Panc1 (cell line): ENCODE measurements at regions not wholly inside any gene's neighbourhood (a gene's known extent, or its start where the extent isn't known, plus 50 kb on each side); places are given as distances from the start of the nearest gene placed in this dataset.

Experiments
- ATAC-seq: fragments of 200-7000 bp; cut with Tn5 transposase; 2 replicates; pipeline ENCODE4 v1.9.1; 2020; ENCODE audit warnings: mild to moderate bottlenecking, moderate library complexity
- BruUV-seq: library from RNA; stranded (reverse); fragments of 400-500 nt; replicated peaks from 2 replicates; lab custom pipeline; 2021; lab: Mats Ljungman, UMichigan
- CTCF ChIA-PET: fragments of 300-600 bp; sonication (Branson Sonifier 250); formaldehyde crosslinking; loops from one replicate; lab custom pipeline; 2022; ENCODE audit warnings: antibody characterized with exemption; lab: Charles Lee
- POLR2A ChIA-PET: fragments of 300-600 bp; sonication (Branson Sonifier 250); formaldehyde crosslinking; loops from one replicate; lab custom pipeline; 2022; ENCODE audit warnings: antibody characterized with exemption; lab: Charles Lee
- DNase-seq: peaks from one replicate; pipeline ENCODE4 v3.0.0-alpha.2; 2010; ENCODE audit warnings: low read depth, low spot score
- H3K27ac ChIP-seq: 2 replicates; pipeline ENCODE4 v1.5.1; 2011; ENCODE audit warnings: mild to moderate bottlenecking, low read length, inconsistent platforms
- H3K27me3 ChIP-seq: fragments of 200-500 bp; sonication (Bioruptor generic); 2 replicates; pipeline ENCODE4 v1.6.0; 2014; ENCODE audit warnings: low read length, inconsistent platforms; ENCODE audit not compliant: control insufficient read depth, insufficient read depth
- H3K36me3 ChIP-seq: fragments of 200-500 bp; sonication (Bioruptor generic); 2 replicates; pipeline ENCODE4 v1.5.1; 2014; ENCODE audit warnings: inconsistent platforms, mild to moderate bottlenecking, low read length, moderate library complexity; ENCODE audit not compliant: control insufficient read depth, insufficient read depth
- H3K4me1 ChIP-seq: 2 replicates; pipeline ENCODE4 v1.5.1; 2011; ENCODE audit warnings: inconsistent platforms, mild to moderate bottlenecking, low read length, moderate library complexity; ENCODE audit not compliant: control insufficient read depth, insufficient read depth
- H3K4me3 ChIP-seq, 2 experiments: 2 replicates each; pipeline ENCODE4 v1.5.1; 2011 to 2012; ENCODE audit warnings: low read depth in 2 of 2, low read length in 2 of 2, mild to moderate bottlenecking in 2 of 2, inconsistent platforms in 1 of 2, moderate library complexity in 1 of 2
- H3K9me3 ChIP-seq: fragments of 200-500 bp; sonication (Bioruptor generic); 2 replicates; pipeline ENCODE4 v1.5.1; 2014; ENCODE audit warnings: low read depth, mild to moderate bottlenecking, inconsistent platforms, low read length, moderate library complexity; ENCODE audit not compliant: control insufficient read depth, insufficient read depth
- POLR2AphosphoS5 ChIP-seq: IDR thresholded peaks from 2 replicates; pipeline ENCODE4 v1.6.1; 2012; ENCODE audit warnings: mild to moderate bottlenecking, low read depth, low read length, moderate library complexity
- SIN3A ChIP-seq: IDR thresholded peaks from 2 replicates; pipeline ENCODE4 v1.6.1; 2012; ENCODE audit warnings: low read depth, mild to moderate bottlenecking, low read length, moderate library complexity, borderline replicate concordance; ENCODE audit not compliant: insufficient read depth
- TCF7L2 ChIP-seq: IDR thresholded peaks from 2 replicates; pipeline ENCODE4 v1.6.1; 2011; ENCODE audit warnings: mild to moderate bottlenecking, low read depth, low read length, inconsistent platforms
- in situ Hi-C: cut with HindIII; loops from 2 replicates; pipeline ENCODE4 v1.10.0; 2016; ENCODE audit warnings: low sequenced_read_pairs, low pct_unique_long_range_greater_than_20kb
- intact Hi-C: fragments of 100-400 bp; cut with micrococcal nuclease; formaldehyde crosslinking; loops from one replicate; pipeline ENCODE4 v1.10.0; 2022; ENCODE audit not compliant: unreplicated experiment
- TF ChIP-seq, protein P1 (sequence below): fragments of 450-650 bp; IDR thresholded peaks from 2 replicates; pipeline ENCODE4 v1.5.1; 2017; ENCODE audit warnings: mild to moderate bottlenecking
- TF ChIP-seq, protein P2 (sequence below), 2 experiments: IDR thresholded peaks; 2 replicates each; pipeline ENCODE4 v1.6.1; 2011 to 2012; ENCODE audit warnings: low read depth in 2 of 2, control low read depth in 1 of 2, low read length in 1 of 2, mild to moderate bottlenecking in 1 of 2, moderate library complexity in 1 of 2; ENCODE audit not compliant: insufficient read depth in 1 of 2

GRCh38 chr10:124294811-124295770 is 123.6 kb downstream of the OAT start:
- POLR2A ChIA-PET: no interaction called here
- Histone ChIP-seq H3K27me3 (no peaks in the 10 kb centered on the region), H3K4me1 (no peaks in the 10 kb centered on the region), H3K36me3 (no peaks in the 10 kb centered on the region), H3K27ac (no peak overlapping the region), H3K4me3 (no peak overlapping the region), H3K9me3 (no peaks in the 10 kb centered on the region)
- TF ChIP-seq, protein P1, sequence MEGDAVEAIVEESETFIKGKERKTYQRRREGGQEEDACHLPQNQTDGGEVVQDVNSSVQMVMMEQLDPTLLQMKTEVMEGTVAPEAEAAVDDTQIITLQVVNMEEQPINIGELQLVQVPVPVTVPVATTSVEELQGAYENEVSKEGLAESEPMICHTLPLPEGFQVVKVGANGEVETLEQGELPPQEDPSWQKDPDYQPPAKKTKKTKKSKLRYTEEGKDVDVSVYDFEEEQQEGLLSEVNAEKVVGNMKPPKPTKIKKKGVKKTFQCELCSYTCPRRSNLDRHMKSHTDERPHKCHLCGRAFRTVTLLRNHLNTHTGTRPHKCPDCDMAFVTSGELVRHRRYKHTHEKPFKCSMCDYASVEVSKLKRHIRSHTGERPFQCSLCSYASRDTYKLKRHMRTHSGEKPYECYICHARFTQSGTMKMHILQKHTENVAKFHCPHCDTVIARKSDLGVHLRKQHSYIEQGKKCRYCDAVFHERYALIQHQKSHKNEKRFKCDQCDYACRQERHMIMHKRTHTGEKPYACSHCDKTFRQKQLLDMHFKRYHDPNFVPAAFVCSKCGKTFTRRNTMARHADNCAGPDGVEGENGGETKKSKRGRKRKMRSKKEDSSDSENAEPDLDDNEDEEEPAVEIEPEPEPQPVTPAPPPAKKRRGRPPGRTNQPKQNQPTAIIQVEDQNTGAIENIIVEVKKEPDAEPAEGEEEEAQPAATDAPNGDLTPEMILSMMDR: no peak
- TF ChIP-seq, protein P2, sequence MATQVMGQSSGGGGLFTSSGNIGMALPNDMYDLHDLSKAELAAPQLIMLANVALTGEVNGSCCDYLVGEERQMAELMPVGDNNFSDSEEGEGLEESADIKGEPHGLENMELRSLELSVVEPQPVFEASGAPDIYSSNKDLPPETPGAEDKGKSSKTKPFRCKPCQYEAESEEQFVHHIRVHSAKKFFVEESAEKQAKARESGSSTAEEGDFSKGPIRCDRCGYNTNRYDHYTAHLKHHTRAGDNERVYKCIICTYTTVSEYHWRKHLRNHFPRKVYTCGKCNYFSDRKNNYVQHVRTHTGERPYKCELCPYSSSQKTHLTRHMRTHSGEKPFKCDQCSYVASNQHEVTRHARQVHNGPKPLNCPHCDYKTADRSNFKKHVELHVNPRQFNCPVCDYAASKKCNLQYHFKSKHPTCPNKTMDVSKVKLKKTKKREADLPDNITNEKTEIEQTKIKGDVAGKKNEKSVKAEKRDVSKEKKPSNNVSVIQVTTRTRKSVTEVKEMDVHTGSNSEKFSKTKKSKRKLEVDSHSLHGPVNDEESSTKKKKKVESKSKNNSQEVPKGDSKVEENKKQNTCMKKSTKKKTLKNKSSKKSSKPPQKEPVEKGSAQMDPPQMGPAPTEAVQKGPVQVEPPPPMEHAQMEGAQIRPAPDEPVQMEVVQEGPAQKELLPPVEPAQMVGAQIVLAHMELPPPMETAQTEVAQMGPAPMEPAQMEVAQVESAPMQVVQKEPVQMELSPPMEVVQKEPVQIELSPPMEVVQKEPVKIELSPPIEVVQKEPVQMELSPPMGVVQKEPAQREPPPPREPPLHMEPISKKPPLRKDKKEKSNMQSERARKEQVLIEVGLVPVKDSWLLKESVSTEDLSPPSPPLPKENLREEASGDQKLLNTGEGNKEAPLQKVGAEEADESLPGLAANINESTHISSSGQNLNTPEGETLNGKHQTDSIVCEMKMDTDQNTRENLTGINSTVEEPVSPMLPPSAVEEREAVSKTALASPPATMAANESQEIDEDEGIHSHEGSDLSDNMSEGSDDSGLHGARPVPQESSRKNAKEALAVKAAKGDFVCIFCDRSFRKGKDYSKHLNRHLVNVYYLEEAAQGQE (IDR thresholded peaks at IDR 0.05; ENCODE audit: insufficient read depth in 1 of 2, low read depth in 2 of 2, low read length in 1 of 2): no peak
- TF ChIP-seq SIN3A (no peak), POLR2AphosphoS5 (no peak), TCF7L2 (no peak)
- in situ Hi-C loops (no loop called here), intact Hi-C loops (no loop called here)
- ATAC-seq (no peak), DNase-seq (no peak)
- no TSS peak for BruUV-seq
- CTCF ChIA-PET: interaction anchor here (0.6 kb wide), 1 partner anchor 17 kb away, joined by 4 read pairs; no protein-coding TSS in a partner anchor

- no peak overlapping the region for H3K4me3 ChIP-seq
- CTCF ChIA-PET: no interaction called here
- ATAC-seq (no peak), DNase-seq (no peak)
- BruUV-seq: no TSS peak
- no peaks in the 10 kb centered on the region for H3K36me3 ChIP-seq
- POLR2A ChIA-PET: no interaction called here
- TF ChIP-seq TCF7L2: no peak
- TF ChIP-seq POLR2AphosphoS5: no peak
- TF ChIP-seq, protein P2 (IDR thresholded peaks at IDR 0.05; ENCODE audit: insufficient read depth in 1 of 2, low read depth in 2 of 2, low read length in 1 of 2): no peak
- no peak for TF ChIP-seq SIN3A
- TF ChIP-seq, protein P1: no peak
- intact Hi-C loops: no loop called here
- no peaks in the 10 kb centered on the region for H3K4me1 ChIP-seq
- no peak overlapping the region for H3K27ac ChIP-seq
- in situ Hi-C loops: no loop called here
- no peaks in the 10 kb centered on the region for H3K27me3 ChIP-seq
- no peaks in the 10 kb centered on the region for H3K9me3 ChIP-seq
Measured at GRCh38 chr10:124293616-124294449, 124.9 kb downstream of the OAT start.
